ENCODE measurements at regions not wholly inside any gene's neighbourhood (a gene's known extent, or its start where the extent isn't known, plus 50 kb on each side); places are given as distances from the start of the nearest gene placed in this dataset.

GRCh38 chr6:11653028-11653583 is 115.6 kb downstream of the TMEM170B start:
- H3K4me3 ChIP-seq (ENCODE audit: low read length) = no peak overlapping the region
- peak; percentile 68 for DNase-seq (ENCODE audit: low read depth)
- no peak for TF ChIP-seq CTCF (IDR thresholded peaks at IDR 0.05; ENCODE audit: insufficient read depth, low read depth, low read length, missing control alignments)

DNA sequence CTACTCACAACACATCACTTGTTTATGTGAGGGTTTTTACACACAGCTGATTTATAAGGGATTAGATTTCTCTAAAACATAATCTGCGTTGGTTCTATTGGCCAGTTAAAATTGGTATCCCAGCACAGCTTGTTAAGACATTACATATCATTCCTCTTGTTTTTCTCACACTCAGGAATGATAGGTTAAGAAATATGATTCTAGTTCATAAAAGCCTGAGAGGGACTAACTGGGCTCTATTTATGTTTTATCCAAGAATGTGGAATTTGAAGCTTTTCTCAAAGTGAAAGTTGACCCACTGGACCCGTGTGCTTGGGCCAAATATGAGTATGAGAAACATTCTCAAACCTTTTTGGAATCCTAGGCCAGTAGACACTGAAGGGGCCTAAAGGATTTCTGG is 117.3 kb downstream of the TMEM170B start:
- DNase-seq (ENCODE audit: low read depth) = no peak
- no peak overlapping the region for H3K4me3 ChIP-seq (ENCODE audit: low read length)
- no peak for TF ChIP-seq CTCF (IDR thresholded peaks at IDR 0.05; ENCODE audit: insufficient read depth, low read depth, low read length, missing control alignments)

DNA sequence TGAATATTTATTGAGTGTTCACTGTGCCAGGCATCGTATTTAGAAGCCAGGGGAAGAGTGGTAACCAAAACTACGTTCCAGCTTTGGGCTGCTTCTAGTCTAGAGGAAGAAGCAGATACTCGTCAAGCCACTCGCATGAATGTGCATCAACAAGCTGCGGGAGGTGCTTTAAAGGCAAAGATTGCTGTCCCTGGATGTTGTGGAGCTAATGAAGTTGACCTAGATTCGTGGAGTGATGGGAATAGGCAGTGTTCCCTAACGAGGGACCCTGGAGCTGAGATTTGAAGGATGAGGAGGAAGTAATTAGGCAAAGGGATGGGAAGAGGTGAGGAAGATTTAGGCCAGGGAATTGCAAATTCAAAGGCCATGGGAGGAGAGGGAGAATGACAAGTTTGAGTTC is 118.9 kb downstream of the TMEM170B start:
- no peak for DNase-seq (ENCODE audit: low read depth)
- TF ChIP-seq CTCF (IDR thresholded peaks at IDR 0.05; ENCODE audit: insufficient read depth, low read depth, low read length, missing control alignments) = no peak
- no peak overlapping the region for H3K4me3 ChIP-seq (ENCODE audit: low read length)

GRCh38 chr6:11659757-11660156 is 118.8 kb downstream of the ADTRP start:
- no peak for TF ChIP-seq CTCF (IDR thresholded peaks at IDR 0.05; ENCODE audit: insufficient read depth, low read depth, low read length, missing control alignments)
- no peak overlapping the region for H3K4me3 ChIP-seq (ENCODE audit: low read length)
- no peak for DNase-seq (ENCODE audit: low read depth)

GRCh38 chr6:11662323-11662722 is 116.3 kb downstream of the ADTRP start:
- no peak for TF ChIP-seq CTCF (IDR thresholded peaks at IDR 0.05; ENCODE audit: insufficient read depth, low read depth, low read length, missing control alignments)
- no peak for DNase-seq (ENCODE audit: low read depth)
- H3K4me3 ChIP-seq (ENCODE audit: low read length) = no peak overlapping the region

DNA sequence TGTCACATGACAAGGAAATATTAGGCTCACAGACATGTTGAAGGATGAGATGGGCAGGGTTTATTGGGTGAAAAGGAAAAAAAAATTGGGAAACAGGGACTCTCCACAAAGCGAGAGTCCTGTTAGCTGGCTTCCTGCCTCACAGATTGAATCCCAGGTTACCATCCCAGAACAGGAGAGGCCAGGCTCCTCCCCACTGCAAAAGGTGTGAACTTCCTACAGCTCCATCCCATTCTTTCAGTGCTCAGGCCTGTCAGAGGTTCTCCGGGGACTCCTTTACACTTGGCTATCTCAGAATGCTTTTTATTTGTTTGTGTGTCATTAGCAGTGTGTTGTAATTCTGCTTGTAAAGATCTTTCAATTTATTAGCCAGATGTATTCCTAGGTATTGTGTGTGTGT is 115.1 kb downstream of the ADTRP start:
- no peak for DNase-seq (ENCODE audit: low read depth)
- H3K4me3 ChIP-seq (ENCODE audit: low read length) = no peak overlapping the region
- no peak for TF ChIP-seq CTCF (IDR thresholded peaks at IDR 0.05; ENCODE audit: insufficient read depth, low read depth, low read length, missing control alignments)
